Anterior cingulate cortex (tissue), 58 donors: ENCODE measurements at regions not wholly inside any gene's neighbourhood (a gene's known extent, or its start where the extent isn't known, plus 50 kb on each side); places are given as distances from the start of the nearest gene placed in this dataset.

Experiments
- DNase-seq, 58 donors: peaks; one replicate each; lab custom pipeline; 2025; lab: John Stamatoyannopoulos, UW

GRCh38 chr6:11633741-11634509 lies 96.4 kb downstream of the TMEM170B start:
- DNase-seq: no peak

- DNase-seq: no peak
Measured at GRCh38 chr6:11634948-11635347, 97.4 kb downstream of the TMEM170B start.

- DNase-seq: no peak
Measured at GRCh38 chr6:11636121-11636520, 98.6 kb downstream of the TMEM170B start.

GRCh38 chr6:11637266-11637665 lies 99.7 kb downstream of the TMEM170B start:
- no peak for DNase-seq

- DNase-seq: no peak
Measured at GRCh38 chr6:11639376-11640235, 102.1 kb downstream of the TMEM170B start.

- DNase-seq: no peak
Measured at GRCh38 chr6:11640486-11640885, 102.9 kb downstream of the TMEM170B start.

- DNase-seq: no peak
Measured at GRCh38 chr6:11644071-11644470, 106.5 kb downstream of the TMEM170B start.

GRCh38 chr6:11644601-11645000 lies 107.1 kb downstream of the TMEM170B start:
- DNase-seq: no peak

- no peak for DNase-seq
Measured at GRCh38 chr6:11645016-11645415, 107.5 kb downstream of the TMEM170B start.

GRCh38 chr6:11648436-11648775 lies 110.9 kb downstream of the TMEM170B start:
- DNase-seq: no peak

GRCh38 chr6:11648889-11649288 lies 111.3 kb downstream of the TMEM170B start:
- no peak for DNase-seq

GRCh38 chr6:11650025-11650696 lies 112.6 kb downstream of the TMEM170B start:
- no peak for DNase-seq

- no peak for DNase-seq
Measured at GRCh38 chr6:11650711-11651110, 113.2 kb downstream of the TMEM170B start.

- DNase-seq: no peak
Measured at GRCh38 chr6:11653028-11653583, 115.6 kb downstream of the TMEM170B start.

- DNase-seq: no peak
Measured at GRCh38 chr6:11654876-11655275, 117.3 kb downstream of the TMEM170B start.

- peak in 6 of 58 donors; percentile 1 to 32 (median 5) for DNase-seq
Measured at GRCh38 chr6:11656491-11656890, 118.9 kb downstream of the TMEM170B start.

- no peak for DNase-seq
Measured at GRCh38 chr6:11659757-11660156, 118.8 kb downstream of the ADTRP start.

- DNase-seq: no peak
Measured at GRCh38 chr6:11662323-11662722, 116.3 kb downstream of the ADTRP start.

GRCh38 chr6:11663519-11663918 lies 115.1 kb downstream of the ADTRP start:
- DNase-seq: no peak
